MG63 (cell line): ENCODE measurements at regions not wholly inside any gene's neighbourhood (a gene's known extent, or its start where the extent isn't known, plus 50 kb on each side); places are given as distances from the start of the nearest gene placed in this dataset.
A peak's percentile ranks its signal among the peaks of the same experiment; 100 is the strongest.

Experiments
- DNase-seq: peaks from one replicate; pipeline ENCODE4 v3.0.0-alpha.2; 2020
- H3K27me3 ChIP-seq: fragments of 250-450 bp; sonication (Bioruptor Pico); 2 replicates; pipeline ENCODE4 v1.5.1; 2020; ENCODE audit warnings: mild to moderate bottlenecking, moderate library complexity
- H3K36me3 ChIP-seq: fragments of 250-450 bp; sonication (Bioruptor Pico); 2 replicates; pipeline ENCODE4 v1.5.1; 2020; ENCODE audit warnings: mild to moderate bottlenecking, moderate library complexity
- H3K4me3 ChIP-seq: fragments of 250-450 bp; sonication (Bioruptor Pico); 2 replicates; pipeline ENCODE4 v1.5.1; 2020; ENCODE audit warnings: mild to moderate bottlenecking, moderate library complexity
- H3K9me3 ChIP-seq: fragments of 250-450 bp; sonication (Bioruptor Pico); 2 replicates; pipeline ENCODE4 v1.5.1; 2020; ENCODE audit warnings: mild to moderate bottlenecking, moderate library complexity

DNA sequence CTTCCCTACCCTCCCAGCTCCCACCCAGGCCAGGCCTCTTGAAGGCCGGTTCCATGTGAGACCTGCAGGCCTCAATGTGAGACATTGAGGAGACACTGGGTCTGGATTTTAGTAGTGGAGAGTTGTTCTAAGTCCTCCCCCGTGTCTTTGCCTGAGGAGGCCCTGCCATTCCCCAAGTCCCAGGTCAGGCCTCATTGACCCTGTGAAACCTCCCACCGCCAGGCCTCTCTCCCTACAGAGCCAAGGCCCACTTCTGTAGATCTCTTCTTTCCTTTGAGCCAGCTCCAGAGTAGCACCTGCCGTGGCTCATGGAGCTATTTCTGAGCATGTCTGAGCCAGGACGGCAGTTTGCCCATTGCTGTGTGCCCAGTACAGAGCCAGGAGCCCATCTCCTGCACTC lies 1419.6 kb downstream of the TBC1D22A start:
- H3K9me3 ChIP-seq, result no peaks in the 10 kb centered on the region
- no peaks in the 10 kb centered on the region for H3K27me3 ChIP-seq
- H3K36me3 ChIP-seq, result no peaks in the 10 kb centered on the region
- no peak overlapping the region for H3K4me3 ChIP-seq
- no peak for DNase-seq

DNA sequence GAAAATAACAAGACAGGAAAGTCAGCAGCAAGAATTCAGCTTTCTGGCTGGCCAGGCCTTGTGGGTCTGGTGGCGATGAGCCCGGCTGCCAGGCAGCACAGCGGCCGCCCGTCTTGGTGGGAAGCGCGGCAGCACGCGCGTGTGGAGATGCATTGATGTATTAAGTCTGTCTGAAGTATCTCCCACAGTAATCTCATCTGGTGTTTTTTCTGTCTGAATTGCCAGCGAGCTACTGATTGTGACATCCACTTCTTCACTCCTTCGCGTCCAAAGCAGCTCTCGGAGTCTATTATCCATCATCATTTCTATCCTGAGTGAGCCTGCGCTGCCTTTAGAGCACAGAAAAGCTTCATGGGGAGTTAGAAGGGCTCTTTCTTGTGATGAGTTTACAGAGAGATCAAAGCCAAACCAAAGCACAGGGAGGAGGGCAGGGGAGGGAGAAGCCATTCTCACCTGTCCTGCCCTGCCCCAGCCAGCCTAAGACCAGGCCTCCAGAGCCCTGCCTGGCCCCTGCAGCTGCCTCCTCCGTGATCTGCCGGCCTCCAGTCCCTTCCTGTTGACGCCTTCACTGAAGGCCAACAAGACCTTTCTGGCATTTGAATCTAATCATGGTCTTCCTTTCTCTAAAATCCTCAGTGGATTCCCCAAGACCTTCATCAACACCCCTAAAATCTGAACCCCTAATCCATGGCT lies 1419.0 kb downstream of the TBC1D22A start:
- no peaks in the 10 kb centered on the region for H3K9me3 ChIP-seq
- H3K27me3 ChIP-seq, result no peaks in the 10 kb centered on the region

DNA sequence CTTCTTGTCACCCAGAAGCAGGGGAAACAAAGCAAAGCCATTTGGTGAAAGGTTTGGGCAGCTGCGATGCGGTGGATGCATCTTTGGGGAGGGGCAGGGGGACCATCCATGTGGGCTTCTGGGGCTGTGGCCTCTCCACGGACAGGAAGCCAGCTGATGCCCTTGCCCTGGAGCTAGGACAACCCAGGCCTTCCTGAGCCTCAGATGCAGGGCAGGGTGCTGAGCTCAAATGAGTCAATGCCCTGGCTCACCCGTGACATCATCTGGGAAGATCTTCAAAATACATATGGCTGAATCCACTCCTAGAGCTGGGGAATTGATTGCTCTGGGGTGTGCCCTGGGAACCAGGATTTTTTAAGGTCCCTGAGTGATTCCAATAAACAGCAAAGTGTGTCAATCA lies 1418.2 kb downstream of the TBC1D22A start:
- Histone ChIP-seq H3K36me3 (no peaks in the 10 kb centered on the region), H3K9me3 (no peaks in the 10 kb centered on the region), H3K27me3 (no peaks in the 10 kb centered on the region), H3K4me3 (no peak overlapping the region)
- DNase-seq, result peak; percentile 22

More for the DNA sequence above, 1419.0 kb downstream of the TBC1D22A start:
- no peak overlapping the region for H3K4me3 ChIP-seq
- DNase-seq, result no peak
- H3K36me3 ChIP-seq, result no peaks in the 10 kb centered on the region

DNA sequence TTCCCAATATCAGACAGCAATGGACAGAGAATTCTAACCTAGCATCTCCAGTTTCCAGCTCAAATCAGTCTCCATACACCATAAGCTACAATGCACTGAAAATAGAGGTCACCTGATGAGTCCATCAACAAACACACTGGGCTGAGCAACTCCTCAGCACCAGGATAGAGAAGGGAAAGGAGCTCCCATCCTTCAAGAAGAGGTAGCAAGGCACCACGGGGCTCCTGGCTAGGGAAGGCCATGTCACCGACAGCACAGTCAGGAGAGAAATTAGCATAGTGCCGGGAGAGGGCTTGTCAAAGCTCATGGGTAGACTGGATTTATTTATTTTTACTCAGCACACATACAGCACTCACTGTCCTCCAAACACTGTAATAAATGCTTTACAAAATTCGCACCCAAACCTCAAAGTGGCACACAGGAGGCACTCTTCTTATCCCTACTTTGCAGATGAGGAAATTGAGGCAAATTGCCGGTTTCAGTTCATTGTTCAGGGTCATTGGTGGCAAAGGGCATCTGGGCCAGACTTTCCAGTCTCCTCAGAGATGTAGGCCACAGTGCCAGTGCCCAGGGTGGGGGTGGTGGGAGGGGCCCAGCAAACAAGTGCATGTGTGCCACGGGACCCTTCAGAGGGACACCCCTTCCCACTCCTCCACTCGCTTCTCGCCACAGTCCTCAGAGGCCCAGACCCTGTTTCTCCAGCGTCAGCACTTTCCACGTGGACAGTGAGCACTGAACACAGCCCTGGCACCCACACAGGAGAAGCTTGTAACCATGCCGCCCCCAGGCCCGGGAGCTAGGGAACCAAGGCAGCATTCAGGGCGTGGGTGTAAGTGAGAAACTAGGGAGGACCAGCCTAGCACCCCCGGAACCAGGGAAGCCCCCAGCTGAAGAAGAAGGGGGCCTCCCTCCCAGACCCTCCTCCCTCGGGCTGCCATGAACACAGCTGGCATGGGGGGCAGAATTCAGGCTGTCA lies 1417.4 kb downstream of the TBC1D22A start:
- Histone ChIP-seq H3K4me3 (no peak overlapping the region), H3K9me3 (no peaks in the 10 kb centered on the region), H3K27me3 (no peaks in the 10 kb centered on the region), H3K36me3 (no peaks in the 10 kb centered on the region)
- no peak for DNase-seq

DNA sequence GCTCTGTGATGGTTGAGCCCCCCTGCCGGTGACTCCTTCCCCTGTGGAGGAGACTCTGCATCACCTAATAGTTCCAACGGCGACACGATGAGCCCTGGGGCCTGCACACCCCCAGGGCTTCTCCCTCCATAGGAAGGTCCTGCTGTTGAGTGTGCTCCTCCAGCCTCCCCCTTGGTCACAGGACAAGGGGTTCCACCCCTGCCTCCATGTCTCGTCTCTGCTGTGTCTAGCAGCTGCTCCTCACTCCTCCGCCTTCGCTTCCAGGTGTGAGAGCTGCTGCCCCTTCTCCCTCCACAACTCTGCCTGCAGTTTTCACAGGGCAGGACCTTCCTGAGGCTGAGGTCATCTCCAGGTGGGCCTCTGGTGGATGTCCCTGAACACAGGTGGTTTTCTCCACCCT lies 1416.1 kb downstream of the TBC1D22A start:
- Histone ChIP-seq H3K9me3 (no peaks in the 10 kb centered on the region), H3K27me3 (no peaks in the 10 kb centered on the region), H3K36me3 (no peaks in the 10 kb centered on the region), H3K4me3 (no peak overlapping the region)
- no peak for DNase-seq

DNA sequence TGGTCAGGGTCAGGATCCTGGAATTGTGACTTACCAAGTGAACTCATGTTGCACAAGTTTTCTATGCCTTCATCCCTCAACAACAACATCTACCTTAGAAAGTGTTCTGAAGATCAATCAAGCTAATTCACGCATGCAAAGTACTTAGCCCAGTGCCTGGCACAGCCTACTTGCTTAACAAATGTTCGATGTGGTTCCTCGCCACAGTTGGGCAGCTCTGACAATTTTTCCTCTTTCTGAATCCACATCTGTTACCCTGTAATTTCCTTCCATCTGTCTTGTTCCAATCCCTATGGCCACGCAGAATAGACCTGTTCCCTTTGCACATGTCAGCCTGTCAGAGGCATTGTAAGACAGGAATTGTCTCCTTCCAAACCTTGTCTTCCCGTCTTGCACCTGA lies 1415.2 kb downstream of the TBC1D22A start:
- DNase-seq, result no peak
- no peaks in the 10 kb centered on the region for H3K27me3 ChIP-seq
- no peak overlapping the region for H3K4me3 ChIP-seq
- no peaks in the 10 kb centered on the region for H3K9me3 ChIP-seq
- H3K36me3 ChIP-seq, result no peaks in the 10 kb centered on the region

DNA sequence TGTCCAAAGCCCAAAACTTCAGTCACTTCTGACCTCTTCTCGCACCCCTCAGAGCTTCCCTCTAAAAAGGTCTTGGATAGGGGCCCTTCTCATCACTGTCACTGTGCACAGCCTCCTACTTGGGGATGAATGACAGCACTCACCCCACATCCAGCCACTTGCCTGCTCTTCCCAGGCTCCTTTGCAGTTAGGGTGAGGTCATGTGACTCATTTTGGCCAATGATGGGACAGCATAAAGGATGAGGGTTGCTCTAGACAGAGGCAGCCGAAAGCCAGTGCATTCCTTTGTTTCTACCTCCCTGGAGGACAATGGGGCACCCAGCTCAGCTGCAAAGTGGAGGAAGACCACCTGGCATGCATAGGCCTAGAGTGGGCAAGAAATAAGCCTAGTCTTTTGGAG lies 1413.3 kb downstream of the TBC1D22A start:
- H3K27me3 ChIP-seq, result no peaks in the 10 kb centered on the region
- no peak overlapping the region for H3K4me3 ChIP-seq
- no peaks in the 10 kb centered on the region for H3K9me3 ChIP-seq
- DNase-seq, result no peak
- no peaks in the 10 kb centered on the region for H3K36me3 ChIP-seq

DNA sequence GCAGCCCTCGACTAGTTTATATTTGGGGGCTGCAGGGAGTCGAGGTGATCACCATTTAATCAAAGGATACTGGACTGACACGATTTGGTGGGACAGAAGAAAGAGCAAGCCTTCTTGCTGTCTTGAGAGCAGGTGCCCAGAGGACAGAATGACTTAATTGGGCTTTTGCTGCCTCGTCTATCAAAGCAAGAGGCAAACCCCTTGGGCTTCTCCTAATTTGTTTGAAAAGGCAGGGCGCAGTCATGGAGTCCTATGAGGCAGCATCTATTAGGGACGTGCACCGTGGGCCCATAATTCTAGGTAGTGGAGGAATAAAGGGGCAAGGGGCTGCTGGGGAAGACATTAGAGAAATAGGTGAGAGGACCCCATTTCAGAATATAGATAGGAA lies 1411.3 kb downstream of the TBC1D22A start:
- no peaks in the 10 kb centered on the region for H3K9me3 ChIP-seq
- no peak for DNase-seq

DNA sequence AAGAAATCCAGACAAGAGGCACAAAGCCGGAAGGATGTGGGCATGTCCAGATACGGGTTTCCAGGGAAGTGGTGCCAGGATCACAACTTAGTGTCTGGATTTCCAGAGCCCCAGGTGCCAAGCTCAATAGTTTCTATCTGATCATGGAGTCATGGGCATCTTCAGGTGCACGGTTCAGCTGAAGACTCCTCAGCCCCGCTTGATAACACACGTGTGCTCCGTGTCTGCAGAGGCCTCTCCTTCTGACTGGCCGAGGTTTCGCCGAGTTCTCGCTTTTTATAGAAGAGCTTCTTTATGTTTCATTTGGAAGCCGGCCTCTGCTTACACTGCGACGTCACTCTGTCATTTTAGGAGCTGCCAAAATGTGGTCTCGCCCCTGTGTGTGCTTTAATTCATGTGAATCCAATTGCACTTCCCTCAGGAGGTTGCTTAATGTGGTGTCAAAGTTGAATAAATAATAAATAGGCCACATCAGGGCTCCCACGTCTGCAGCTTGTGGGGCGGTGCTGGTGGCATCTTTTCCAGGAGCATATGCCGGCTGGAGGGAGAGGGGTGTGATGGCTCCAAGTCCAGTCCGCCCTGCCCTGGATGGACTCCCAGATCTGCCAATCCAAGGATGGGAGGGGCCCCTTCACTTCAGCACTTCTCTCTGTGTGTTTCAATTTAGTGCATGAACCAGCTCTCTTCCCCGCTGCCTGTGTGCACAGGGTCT lies 1410.8 kb downstream of the TBC1D22A start:
- no peaks in the 10 kb centered on the region for H3K9me3 ChIP-seq
- H3K36me3 ChIP-seq, result no peaks in the 10 kb centered on the region

More for the DNA sequence above, 1411.3 kb downstream of the TBC1D22A start:
- H3K4me3 ChIP-seq, result no peak overlapping the region
- H3K27me3 ChIP-seq, result no peaks in the 10 kb centered on the region
- H3K36me3 ChIP-seq, result no peaks in the 10 kb centered on the region

DNA sequence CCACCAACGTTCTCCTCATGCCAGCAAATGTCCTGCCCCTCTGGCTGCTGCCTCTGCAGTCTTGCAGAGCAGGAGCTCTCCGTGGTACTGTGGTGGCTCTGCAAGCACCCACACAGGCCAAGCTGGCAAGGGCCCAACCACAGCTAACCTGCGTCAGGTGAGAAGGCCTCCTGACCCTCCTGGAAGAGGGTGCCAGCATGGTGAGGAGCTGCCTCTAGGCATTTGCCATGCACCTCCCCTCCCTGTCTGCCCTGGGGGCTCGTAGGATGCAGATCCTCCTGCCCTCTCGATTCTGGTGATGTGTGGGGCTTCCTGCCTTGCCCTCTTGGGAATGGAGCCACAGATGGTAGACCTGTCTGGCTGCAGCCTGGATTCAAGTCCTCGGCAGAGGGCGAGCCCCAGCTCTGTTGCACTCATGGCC lies 1408.8 kb downstream of the TBC1D22A start:
- DNase-seq, result no peak

More for the DNA sequence above, 1410.8 kb downstream of the TBC1D22A start:
- no peak overlapping the region for H3K4me3 ChIP-seq
- no peaks in the 10 kb centered on the region for H3K27me3 ChIP-seq
- DNase-seq, result no peak

DNA sequence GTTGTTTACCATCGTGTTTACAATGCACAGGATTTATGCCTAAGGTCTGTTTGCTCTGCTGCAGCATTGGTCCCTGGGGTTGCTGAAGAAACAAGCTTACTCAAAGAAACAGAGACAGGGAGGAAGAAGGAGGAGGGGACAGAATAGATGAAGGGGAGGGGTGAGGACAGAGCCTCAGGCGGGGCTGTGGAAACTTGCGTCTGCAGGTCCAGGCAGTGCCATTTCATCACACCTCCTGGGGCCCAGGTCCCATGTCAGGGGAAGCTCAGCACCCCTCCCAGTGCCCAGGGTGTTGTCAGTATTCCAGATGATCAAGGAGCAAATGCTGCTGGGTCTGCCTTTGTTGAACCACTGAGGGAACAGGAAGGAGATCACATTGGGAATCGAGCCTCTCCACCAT lies 1406.8 kb downstream of the TBC1D22A start:
- no peaks in the 10 kb centered on the region for H3K9me3 ChIP-seq

More for the DNA sequence above, 1408.8 kb downstream of the TBC1D22A start:
- Histone ChIP-seq H3K9me3 (no peaks in the 10 kb centered on the region), H3K4me3 (no peak overlapping the region), H3K27me3 (no peaks in the 10 kb centered on the region), H3K36me3 (no peaks in the 10 kb centered on the region)

DNA sequence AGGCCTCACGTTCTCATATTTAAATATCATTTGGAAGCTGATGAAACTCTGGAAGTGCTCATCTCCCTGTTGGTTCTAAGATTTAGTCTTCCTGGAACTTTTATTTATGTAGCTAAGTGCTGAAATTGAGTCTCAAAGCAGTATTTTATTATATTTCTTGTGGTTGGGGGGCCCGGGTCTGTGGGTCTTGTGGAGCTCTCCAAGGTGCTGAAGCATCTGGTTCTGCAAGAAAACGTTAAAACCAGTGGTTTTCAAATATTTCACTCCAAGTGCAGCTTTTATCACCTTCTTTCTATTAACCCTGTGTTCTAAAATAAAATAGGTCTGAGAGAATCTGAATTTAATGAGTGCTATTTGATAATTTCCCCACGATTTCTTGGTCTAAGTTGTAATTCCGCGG lies 1404.8 kb downstream of the TBC1D22A start:
- H3K9me3 ChIP-seq, result no peaks in the 10 kb centered on the region
- no peaks in the 10 kb centered on the region for H3K36me3 ChIP-seq
- no peaks in the 10 kb centered on the region for H3K27me3 ChIP-seq
- DNase-seq, result no peak
- no peak overlapping the region for H3K4me3 ChIP-seq

More for the DNA sequence above, 1406.8 kb downstream of the TBC1D22A start:
- H3K36me3 ChIP-seq, result no peaks in the 10 kb centered on the region
- no peaks in the 10 kb centered on the region for H3K27me3 ChIP-seq
- no peak overlapping the region for H3K4me3 ChIP-seq
- DNase-seq, result no peak

DNA sequence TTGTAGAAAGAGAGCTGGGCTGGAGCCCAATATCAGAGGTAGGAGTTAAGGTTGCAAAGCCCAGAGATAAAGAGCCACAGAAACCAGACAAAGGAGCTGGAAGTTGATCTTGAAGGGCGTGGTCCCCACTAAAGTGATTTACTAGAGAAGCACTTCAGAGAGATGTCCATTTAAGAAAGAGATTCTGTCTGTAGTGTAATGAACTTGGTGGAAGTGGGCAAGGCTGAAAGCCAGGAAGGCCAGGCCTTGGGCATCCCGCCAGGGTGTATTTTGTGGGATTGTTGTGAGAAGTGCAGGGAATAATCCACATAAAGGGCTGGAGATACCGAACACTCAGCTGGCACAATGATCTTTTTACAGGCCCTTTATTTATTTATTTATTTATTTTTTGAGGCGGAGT lies 1398.8 kb downstream of the TBC1D22A start:
- Histone ChIP-seq H3K36me3 (no peaks in the 10 kb centered on the region), H3K9me3 (no peaks in the 10 kb centered on the region), H3K27me3 (no peaks in the 10 kb centered on the region), H3K4me3 (no peak overlapping the region)
- DNase-seq, result no peak

DNA sequence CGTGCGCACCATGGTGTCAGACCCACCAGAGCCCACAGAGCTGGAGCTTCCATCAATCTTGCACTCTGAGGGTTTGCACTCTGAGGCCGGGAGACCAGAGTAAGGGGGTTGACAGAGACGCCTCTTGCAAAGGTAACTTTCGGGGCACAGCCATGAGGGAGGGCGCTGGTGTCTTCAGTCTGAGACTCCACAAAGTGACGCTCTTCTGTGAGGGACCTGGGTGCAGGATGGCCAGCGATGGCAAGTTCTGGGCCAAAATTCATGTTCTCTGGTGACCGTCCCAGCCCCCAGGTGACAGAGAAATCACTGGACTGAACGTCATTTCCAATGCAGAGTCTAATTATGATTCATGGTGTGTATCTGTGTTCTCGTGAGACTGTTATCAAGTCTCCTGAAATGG lies 1395.2 kb downstream of the TBC1D22A start:
- H3K36me3 ChIP-seq, result no peaks in the 10 kb centered on the region
- H3K4me3 ChIP-seq, result no peak overlapping the region
- DNase-seq, result no peak
- H3K9me3 ChIP-seq, result no peaks in the 10 kb centered on the region
- H3K27me3 ChIP-seq, result no peaks in the 10 kb centered on the region

DNA sequence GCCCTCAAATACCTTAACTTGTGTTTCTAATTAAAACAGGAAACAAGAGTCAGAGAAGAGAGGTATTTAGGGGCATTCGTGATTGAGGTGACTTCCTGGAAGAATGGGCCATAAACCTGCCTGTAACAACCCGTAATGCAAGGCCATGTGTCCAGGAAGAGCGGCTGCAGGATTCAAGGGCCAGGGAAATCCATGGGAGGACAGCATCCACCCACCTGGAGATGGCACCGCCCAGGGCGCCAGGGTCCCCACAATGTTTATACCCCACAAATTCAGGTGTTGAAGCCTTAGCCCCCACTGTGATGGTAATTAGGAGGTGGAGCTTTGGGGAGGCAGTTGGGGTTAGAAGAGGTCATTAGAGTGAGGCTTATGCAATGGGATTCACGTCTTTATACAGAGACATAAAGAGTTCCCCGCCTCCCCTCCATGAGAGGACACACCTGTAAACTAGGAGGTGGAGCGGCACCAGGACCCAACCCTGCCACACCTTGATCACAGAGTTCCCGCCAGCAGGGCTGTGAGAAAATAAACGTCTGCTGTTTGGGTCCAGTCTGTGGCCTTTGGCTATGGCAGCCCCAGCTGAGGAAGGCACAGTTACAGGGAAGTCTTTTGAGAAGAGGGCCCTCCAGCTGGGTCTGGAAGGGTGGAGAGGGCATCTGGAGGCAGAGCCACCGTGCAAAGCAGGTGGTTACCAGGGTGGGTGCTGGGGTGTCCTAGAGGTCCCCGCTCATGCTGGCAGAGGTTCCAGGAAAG lies 1394.3 kb downstream of the TBC1D22A start:
- DNase-seq, result no peak
- Histone ChIP-seq H3K36me3 (no peaks in the 10 kb centered on the region), H3K27me3 (no peaks in the 10 kb centered on the region), H3K9me3 (no peaks in the 10 kb centered on the region), H3K4me3 (no peak overlapping the region)

DNA sequence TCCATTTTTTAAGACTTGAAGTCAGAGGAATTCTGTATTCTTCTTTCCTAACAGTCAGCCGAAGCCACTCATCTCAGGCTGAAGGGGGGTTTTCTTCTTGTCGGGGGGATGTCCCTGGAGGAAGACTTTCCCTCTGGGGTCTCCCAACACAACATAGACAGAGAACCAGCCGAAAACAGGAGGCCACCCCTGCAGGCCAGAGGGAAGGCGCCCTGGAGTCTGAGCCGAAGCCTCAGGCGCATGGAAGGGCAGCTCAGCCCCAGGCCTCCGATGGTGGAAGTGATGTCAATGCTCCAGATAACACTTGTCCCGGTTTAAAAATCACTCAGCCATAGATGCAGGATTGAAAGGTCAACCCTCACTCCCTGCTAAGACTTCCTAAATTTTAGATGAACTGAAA lies 1393.0 kb downstream of the TBC1D22A start:
- H3K27me3 ChIP-seq, result no peaks in the 10 kb centered on the region
- H3K4me3 ChIP-seq, result no peak overlapping the region
- no peak for DNase-seq
- no peaks in the 10 kb centered on the region for H3K36me3 ChIP-seq
- H3K9me3 ChIP-seq, result no peaks in the 10 kb centered on the region

DNA sequence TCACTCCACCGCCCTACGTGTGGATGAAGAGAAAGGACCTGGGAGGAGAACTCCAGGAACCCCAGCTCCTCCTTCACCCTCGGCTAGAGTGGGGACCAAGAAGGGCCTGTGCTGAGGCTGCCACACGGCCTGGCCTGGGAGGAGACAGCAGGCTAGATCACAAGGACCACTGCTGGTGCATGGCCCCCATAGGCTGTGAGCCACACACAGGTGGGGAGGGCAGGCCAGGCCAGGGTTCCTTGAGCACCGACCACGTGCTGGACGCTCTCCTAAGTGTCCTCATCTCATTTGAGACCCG lies 1392.4 kb downstream of the TBC1D22A start:
- no peak for DNase-seq
- Histone ChIP-seq H3K9me3 (no peaks in the 10 kb centered on the region), H3K36me3 (no peaks in the 10 kb centered on the region), H3K4me3 (no peak overlapping the region), H3K27me3 (no peaks in the 10 kb centered on the region)
